Spinal cord (tissue), 9 donors: ENCODE measurements at regions not wholly inside any gene's neighbourhood (a gene's known extent, or its start where the extent isn't known, plus 50 kb on each side); places are given as distances from the start of the nearest gene placed in this dataset.
"Not testable (repeated sequence)": the region's sequence is repeated elsewhere in the genome, so short reads cannot be mapped to it uniquely, and the experiment has no call there.

Experiments used
- DNase-seq, 6 donors: peaks; one replicate each; pipeline versions ENCODE4 v3.0.0 to v3.0.0-alpha.2; 2013 to 2015; ENCODE audit warnings: low spot score in 6 of 6, low read depth in 4 of 6
- H3K27ac ChIP-seq: one replicate; pipeline ENCODE4 v1.5.1; 2013; ENCODE audit warnings: low read depth, low read length, control low read depth
- H3K27me3 ChIP-seq: one replicate; pipeline ENCODE4 v1.6.1; 2013; ENCODE audit warnings: low read length; ENCODE audit not compliant: control insufficient read depth, insufficient read depth
- H3K36me3 ChIP-seq: one replicate; pipeline ENCODE4 v1.6.1; 2013; ENCODE audit warnings: low read length; ENCODE audit not compliant: control insufficient read depth, insufficient read depth
- H3K4me1 ChIP-seq: one replicate; pipeline ENCODE4 v1.6.1; 2013; ENCODE audit warnings: low read length; ENCODE audit not compliant: control insufficient read depth, insufficient read depth
- H3K4me3 ChIP-seq: one replicate; pipeline ENCODE4 v1.5.1; 2013; ENCODE audit warnings: low read depth, low read length, control low read depth
- H3K9me3 ChIP-seq: one replicate; pipeline ENCODE4 v1.6.1; 2013; ENCODE audit warnings: low read length; ENCODE audit not compliant: control insufficient read depth, insufficient read depth
- WGBS: methylation state at CpG from one replicate; pipeline ENCODE4 v1.1.5; 2013; ENCODE audit warnings: missing lambda C conversion rate; ENCODE audit not compliant: insufficient coverage; 5-methylcytosine and 5-hydroxymethylcytosine counted together
- donor health status: healthy.

- no peak for DNase-seq
- Histone ChIP-seq H3K4me1 (peaks cover 10% of the 10 kb centered on the region), H3K4me3 (no peak overlapping the region), H3K36me3 (no peaks in the 10 kb centered on the region), H3K27me3 (no peaks in the 10 kb centered on the region), H3K9me3 (no peaks in the 10 kb centered on the region), H3K27ac (no peak overlapping the region)
- 96% methylated on average over 3 of the region's 5 CpGs for WGBS
These were observed 438.0 kb upstream of the ID2 start for GRCh38 chr2:8243748-8244400.

GRCh38 chr2:8244639-8245038, 437.2 kb upstream of the ID2 start:
- H3K27ac ChIP-seq, result no peak overlapping the region
- no peaks in the 10 kb centered on the region for H3K36me3 ChIP-seq
- H3K4me1 ChIP-seq, result peaks cover 15% of the 10 kb centered on the region
- H3K27me3 ChIP-seq, result no peaks in the 10 kb centered on the region
- H3K9me3 ChIP-seq, result no peaks in the 10 kb centered on the region
- no peak for DNase-seq
- no peak overlapping the region for H3K4me3 ChIP-seq
- WGBS, result 95% methylated on average over 2 of the region's 2 CpGs

GRCh38 chr2:8246137-8246536, 435.7 kb upstream of the ID2 start:
- Histone ChIP-seq H3K27ac (no peak overlapping the region), H3K4me3 (no peak overlapping the region), H3K36me3 (no peaks in the 10 kb centered on the region), H3K9me3 (no peaks in the 10 kb centered on the region), H3K4me1 (peaks cover 9% of the 10 kb centered on the region), H3K27me3 (no peaks in the 10 kb centered on the region)
- no peak for DNase-seq
- no CpG with 5 or more reads among the region's 3 CpGs for WGBS

GRCh38 chr2:8247905-8248622, 433.8 kb upstream of the ID2 start:
- no peak overlapping the region for H3K27ac ChIP-seq
- 68% methylated on average over 5 of the region's 11 CpGs for WGBS
- no peaks in the 10 kb centered on the region for H3K27me3 ChIP-seq
- DNase-seq, result no peak
- H3K4me3 ChIP-seq, result no peak overlapping the region
- no peaks in the 10 kb centered on the region for H3K9me3 ChIP-seq
- H3K4me1 ChIP-seq, result peaks cover 9% of the 10 kb centered on the region
- H3K36me3 ChIP-seq, result no peaks in the 10 kb centered on the region

- Histone ChIP-seq H3K36me3 (no peaks in the 10 kb centered on the region), H3K27me3 (no peaks in the 10 kb centered on the region), H3K4me3 (no peak overlapping the region), H3K9me3 (no peaks in the 10 kb centered on the region), H3K27ac (peak overlapping the region; percentile 10), H3K4me1 (peaks cover 11% of the 10 kb centered on the region)
- WGBS, result no CpG with 5 or more reads among the region's 2 CpGs
- no peak for DNase-seq
These were observed 433.3 kb upstream of the ID2 start for GRCh38 chr2:8248623-8248957.

GRCh38 chr2:8249141-8249540, 432.7 kb upstream of the ID2 start:
- peak overlapping the region; percentile 10 for H3K27ac ChIP-seq
- no peaks in the 10 kb centered on the region for H3K27me3 ChIP-seq
- no peaks in the 10 kb centered on the region for H3K36me3 ChIP-seq
- peaks cover 11% of the 10 kb centered on the region for H3K4me1 ChIP-seq
- no peak overlapping the region for H3K4me3 ChIP-seq
- no peaks in the 10 kb centered on the region for H3K9me3 ChIP-seq
- WGBS, result 29% methylated on average over 11 of the region's 14 CpGs
- peak in 3 of 6 donors; percentile 7 to 70 (median 59) for DNase-seq

GRCh38 chr2:8249769-8250168, 432.1 kb upstream of the ID2 start:
- H3K4me3 ChIP-seq, result no peak overlapping the region
- H3K36me3 ChIP-seq, result no peaks in the 10 kb centered on the region
- no peaks in the 10 kb centered on the region for H3K9me3 ChIP-seq
- H3K27me3 ChIP-seq, result no peaks in the 10 kb centered on the region
- H3K27ac ChIP-seq, result no peak overlapping the region
- peaks cover 11% of the 10 kb centered on the region for H3K4me1 ChIP-seq
- no CpG with 5 or more reads among the region's 2 CpGs for WGBS
- DNase-seq, result no peak

- peaks cover 11% of the 10 kb centered on the region for H3K4me1 ChIP-seq
- H3K27ac ChIP-seq, H3K36me3 ChIP-seq, H3K4me3 ChIP-seq, H3K9me3 ChIP-seq, H3K27me3 ChIP-seq, DNase-seq: not testable (repeated sequence)
- no CpG with 5 or more reads among the region's 2 CpGs for WGBS
These were observed 431.6 kb upstream of the ID2 start for GRCh38 chr2:8250290-8250689.

GRCh38 chr2:8251291-8251690, 430.6 kb upstream of the ID2 start:
- H3K27me3 ChIP-seq, result no peaks in the 10 kb centered on the region
- no peaks in the 10 kb centered on the region for H3K36me3 ChIP-seq
- H3K4me1 ChIP-seq, result peaks cover 11% of the 10 kb centered on the region
- 98% methylated on average over 5 of the region's 6 CpGs for WGBS
- H3K9me3 ChIP-seq, result no peaks in the 10 kb centered on the region
- no peak overlapping the region for H3K4me3 ChIP-seq
- DNase-seq, result no peak
- no peak overlapping the region for H3K27ac ChIP-seq

- DNase-seq, result no peak
- no peaks in the 10 kb centered on the region for H3K9me3 ChIP-seq
- H3K27me3 ChIP-seq, result no peaks in the 10 kb centered on the region
- peaks cover 11% of the 10 kb centered on the region for H3K4me1 ChIP-seq
- H3K4me3 ChIP-seq, result no peak overlapping the region
- no peak overlapping the region for H3K27ac ChIP-seq
- WGBS, result 94% methylated on average over 5 of the region's 7 CpGs
- H3K36me3 ChIP-seq, result no peaks in the 10 kb centered on the region
These were observed 430.0 kb upstream of the ID2 start for GRCh38 chr2:8251856-8252255.
